H9 (cell line): ENCODE measurements at regions not wholly inside any gene's neighbourhood (a gene's known extent, or its start where the extent isn't known, plus 50 kb on each side); places are given as distances from the start of the nearest gene placed in this dataset.

ENCODE experiments used
- DNase-seq: peaks from one replicate; pipeline ENCODE4 v3.0.0-alpha.2; 2017
- H2AFZ ChIP-seq: one replicate; pipeline ENCODE4 v1.6.1; 2013; ENCODE audit warnings: mild to moderate bottlenecking, low read length, control low read depth, moderate library complexity
- H2AK5ac ChIP-seq: 2 replicates; pipeline ENCODE4 v1.6.1; 2013; ENCODE audit warnings: low read length, control low read depth, mixed read lengths; ENCODE audit not compliant: insufficient read length
- H2BK120ac ChIP-seq: one replicate; pipeline ENCODE4 v1.6.1; 2013; ENCODE audit warnings: low read depth, mild to moderate bottlenecking, low read length, control low read depth, inconsistent platforms; ENCODE audit not compliant: poor library complexity, severe bottlenecking
- H2BK12ac ChIP-seq: 2 replicates; pipeline ENCODE4 v1.6.1; 2013; ENCODE audit warnings: low read length, control low read depth, mixed read lengths, low read depth; ENCODE audit not compliant: insufficient read length
- H2BK15ac ChIP-seq: 2 replicates; pipeline ENCODE4 v1.6.1; 2013; ENCODE audit warnings: low read depth, low read length, control low read depth
- H2BK20ac ChIP-seq: one replicate; pipeline ENCODE4 v1.6.1; 2013; ENCODE audit warnings: low read depth, mild to moderate bottlenecking, low read length, control low read depth, inconsistent platforms; ENCODE audit not compliant: poor library complexity, severe bottlenecking
- H2BK5ac ChIP-seq: 2 replicates; pipeline ENCODE4 v1.6.1; 2013; ENCODE audit warnings: low read length, control low read depth, mixed read lengths; ENCODE audit not compliant: insufficient read length
- H3K14ac ChIP-seq: 2 replicates; pipeline ENCODE4 v1.6.1; 2013; ENCODE audit warnings: low read length, control low read depth; ENCODE audit not compliant: insufficient read depth
- H3K18ac ChIP-seq: 2 replicates; pipeline ENCODE4 v1.6.1; 2013; ENCODE audit warnings: low read depth, mild to moderate bottlenecking, mixed read lengths, low read length, control low read depth; ENCODE audit not compliant: insufficient read length
- H3K23ac ChIP-seq: 2 replicates; pipeline ENCODE4 v1.6.1; 2013; ENCODE audit warnings: low read length, control low read depth, mixed read lengths, low read depth; ENCODE audit not compliant: insufficient read length
- H3K23me2 ChIP-seq: 2 replicates; pipeline ENCODE4 v1.6.1; 2013; ENCODE audit warnings: low read depth, mild to moderate bottlenecking, mixed read lengths, low read length, control low read depth; ENCODE audit not compliant: insufficient read length, poor library complexity, severe bottlenecking
- H3K27ac ChIP-seq: 2 replicates; pipeline ENCODE4 v1.5.1; 2013; ENCODE audit warnings: low read length, control low read depth, mixed read lengths, low read depth; ENCODE audit not compliant: insufficient read length
- H3K27me3 ChIP-seq: 2 replicates; pipeline ENCODE4 v1.6.1; 2013; ENCODE audit warnings: low read length, control low read depth, inconsistent platforms; ENCODE audit not compliant: insufficient read depth
- H3K4ac ChIP-seq: 2 replicates; pipeline ENCODE4 v1.6.1; 2013; ENCODE audit warnings: low read depth, mild to moderate bottlenecking, control low read depth, inconsistent platforms, low read length, moderate library complexity
- H3K4me1 ChIP-seq: 2 replicates; pipeline ENCODE4 v1.6.1; 2013; ENCODE audit warnings: low read length, control low read depth, inconsistent platforms; ENCODE audit not compliant: insufficient read depth
- H3K4me2 ChIP-seq: 2 replicates; pipeline ENCODE4 v1.6.1; 2013; ENCODE audit warnings: low read length, control low read depth, mixed read lengths; ENCODE audit not compliant: insufficient read length, insufficient read depth
- H3K56ac ChIP-seq: 2 replicates; pipeline ENCODE4 v1.6.1; 2013; ENCODE audit warnings: low read depth, mild to moderate bottlenecking, mixed read lengths, low read length, control low read depth; ENCODE audit not compliant: insufficient read length
- H3K79me1 ChIP-seq: 2 replicates; pipeline ENCODE4 v1.6.1; 2013; ENCODE audit warnings: low read depth, mild to moderate bottlenecking, moderate library complexity, low read length, control low read depth, inconsistent platforms; ENCODE audit not compliant: insufficient read depth, poor library complexity, severe bottlenecking
- H3K79me2 ChIP-seq: 2 replicates; pipeline ENCODE4 v1.6.1; 2013; ENCODE audit warnings: low read length, control low read depth, inconsistent platforms; ENCODE audit not compliant: insufficient read depth
- H3K9ac ChIP-seq: 2 replicates; pipeline ENCODE4 v1.6.1; 2013; ENCODE audit warnings: low read length, control low read depth, mixed read lengths; ENCODE audit not compliant: insufficient read length; ENCODE audit errors: extremely low read depth
- H3K9me3 ChIP-seq: one replicate; pipeline ENCODE4 v1.6.1; 2013; ENCODE audit warnings: low read depth, low read length, inconsistent platforms; ENCODE audit not compliant: control insufficient read depth
- H3T11ph ChIP-seq: one replicate; pipeline ENCODE4 v1.6.1; 2013; ENCODE audit warnings: mild to moderate bottlenecking, low read length, control low read depth, inconsistent platforms
- H4K20me1 ChIP-seq: one replicate; pipeline ENCODE4 v1.6.1; 2013; ENCODE audit not compliant: control insufficient read depth, insufficient read length, insufficient read depth
- H4K5ac ChIP-seq: 2 replicates; pipeline ENCODE4 v1.6.1; 2013; ENCODE audit warnings: low read depth, mild to moderate bottlenecking, mixed read lengths, low read length, control low read depth; ENCODE audit not compliant: insufficient read length
- H4K8ac ChIP-seq: replicated peaks from 2 replicates; pipeline ENCODE4 v1.6.1; 2013; ENCODE audit warnings: low read length, control low read depth, mixed read lengths, low read depth; ENCODE audit not compliant: insufficient read length
- H4K91ac ChIP-seq: 2 replicates; pipeline ENCODE4 v1.6.1; 2013; ENCODE audit warnings: low read depth, mild to moderate bottlenecking, moderate library complexity, mixed read lengths, low read length, control low read depth; ENCODE audit not compliant: insufficient read length
- H3K27ac Mint-ChIP-seq, 3 experiments: 2 replicates in 2 of 3; 3 replicates in 1 of 3; pipeline ENCODE4 v1.8.0; 2020 to 2021; ENCODE audit warnings: mixed read lengths in 3 of 3, mild to moderate bottlenecking in 1 of 3, moderate library complexity in 1 of 3
- H3K27me3 Mint-ChIP-seq: 2 replicates; pipeline ENCODE4 v1.8.0; 2021; ENCODE audit warnings: low read depth, mild to moderate bottlenecking, moderate library complexity, mixed read lengths
- H3K36me3 Mint-ChIP-seq, 3 experiments: 2 replicates in 2 of 3; 3 replicates in 1 of 3; pipeline ENCODE4 v1.8.0; 2020 to 2021; ENCODE audit warnings: low read depth in 3 of 3, mixed read lengths in 3 of 3; ENCODE audit not compliant: insufficient read depth in 1 of 3
- H3K4me1 Mint-ChIP-seq, 2 experiments: 2 replicates each; pipeline ENCODE4 v1.8.0; 2020; ENCODE audit warnings: mixed read lengths in 2 of 2
- H3K4me3 Mint-ChIP-seq, 2 experiments: 2 replicates in 1 of 2; 3 replicates in 1 of 2; pipeline ENCODE4 v1.8.0; 2020 to 2021; ENCODE audit warnings: mild to moderate bottlenecking in 2 of 2, mixed read lengths in 2 of 2, moderate library complexity in 1 of 2
- H3K9me3 Mint-ChIP-seq, 2 experiments: 2 replicates in 1 of 2; 3 replicates in 1 of 2; pipeline ENCODE4 v1.8.0; 2020; ENCODE audit warnings: mild to moderate bottlenecking in 2 of 2, mixed read lengths in 2 of 2, moderate library complexity in 1 of 2
- CTCF ChIP-seq: fragments of 200-600 bp; sonication (generic); conservative IDR thresholded peaks from 3 replicates; pipeline ENCODE4 v1.8.0; 2021; ENCODE audit warnings: antibody characterized with exemption, mild to moderate bottlenecking
- WGBS: extraction: QIAGEN DNeasy Blood & Tissue Kit; methylation state at CpG from one replicate; pipeline ENCODE4 v1.1.7; 2013; ENCODE audit warnings: missing lambda C conversion rate, low lambda C conversion rate, mixed read lengths; ENCODE audit not compliant: insufficient read length; ENCODE audit errors: extremely low coverage; 5-methylcytosine and 5-hydroxymethylcytosine counted together

GRCh38 chr9:84466580-84467285, 126.2 kb upstream of the SLC28A3 start:
- no peaks in the 10 kb centered on the region for H3K9me3 ChIP-seq
- DNase-seq: no peak
- no peaks in the 10 kb centered on the region for H4K20me1 ChIP-seq
- Mint-ChIP-seq H3K27me3 (peaks cover 3% of the 10 kb centered on the region; the same call in 1 of the 2 replicates), H3K4me3 (no peak overlapping the region), H3K4me1 (no peaks in the 10 kb centered on the region), H3K36me3 (no peaks in the 10 kb centered on the region), H3K9me3 (no peaks in the 10 kb centered on the region; a peak in 2 of 5 replicates), H3K27ac (no peak overlapping the region; a peak in 1 of 7 replicates)
- no peak overlapping the region for H3K14ac ChIP-seq
- H4K91ac ChIP-seq: no peak overlapping the region
- no peak overlapping the region for H2BK15ac ChIP-seq
- H3K79me2 ChIP-seq: no peaks in the 10 kb centered on the region
- H2BK20ac ChIP-seq: no peak overlapping the region
- H3K4me2 ChIP-seq: no peak overlapping the region
- no peak overlapping the region for H3K4ac ChIP-seq
- H3K56ac ChIP-seq: no peak overlapping the region
- H3K23ac ChIP-seq: no peak overlapping the region
- no peaks in the 10 kb centered on the region for H3K27me3 ChIP-seq
- H3K23me2 ChIP-seq: no peaks in the 10 kb centered on the region
- no CpG with 5 or more reads among the region's 5 CpGs for WGBS
- no peak overlapping the region for H3K27ac ChIP-seq
- no peak overlapping the region for H2AK5ac ChIP-seq
- TF ChIP-seq CTCF: no peak
- H4K5ac ChIP-seq: no peak overlapping the region
- no peaks in the 10 kb centered on the region for H3K79me1 ChIP-seq
- no peak overlapping the region for H2AFZ ChIP-seq
- H3K9ac ChIP-seq: no peak overlapping the region
- no peak overlapping the region for H2BK12ac ChIP-seq
- no peak overlapping the region for H2BK120ac ChIP-seq
- H3T11ph ChIP-seq: no peak overlapping the region
- no peaks in the 10 kb centered on the region for H3K4me1 ChIP-seq
- no peak overlapping the region for H3K18ac ChIP-seq
- H2BK5ac ChIP-seq: no peak overlapping the region
- H4K8ac ChIP-seq: no peak overlapping the region
